HG03060 (cell line): ENCODE measurements at regions not wholly inside any gene's neighbourhood (a gene's known extent, or its start where the extent isn't known, plus 50 kb on each side); places are given as distances from the start of the nearest gene placed in this dataset.

ENCODE experiments used
- ATAC-seq: cut with Tn5 transposase; IDR thresholded peaks from one replicate; pipeline ENCODE4 v1.9.1; 2021; ENCODE audit warnings: low read depth, moderate number of reproducible peaks; ENCODE audit not compliant: unreplicated experiment

- ATAC-seq, result no peak
Observed at GRCh38 chr10:33533612-33534011, 199.1 kb upstream of the NRP1 start.

DNA sequence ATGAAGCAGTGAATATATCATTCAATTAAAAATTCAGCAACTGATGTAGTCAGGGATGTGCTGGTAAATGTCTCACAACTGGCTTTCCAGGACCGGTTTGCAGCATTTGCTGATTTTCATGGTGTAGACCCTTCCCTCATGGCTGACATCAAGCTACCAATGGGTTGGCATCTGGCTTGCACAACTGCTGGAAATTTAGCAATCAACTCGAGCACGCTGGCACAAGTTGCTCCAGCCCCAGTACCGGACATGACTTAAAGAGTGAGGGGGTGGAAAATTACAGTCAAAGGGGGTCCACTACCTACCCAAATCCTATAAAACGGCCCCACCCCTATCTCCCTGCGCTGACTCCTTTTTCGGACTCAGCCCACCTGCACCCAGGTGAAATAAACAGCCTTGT lies 198.4 kb upstream of the NRP1 start:
- ATAC-seq, result no peak

DNA sequence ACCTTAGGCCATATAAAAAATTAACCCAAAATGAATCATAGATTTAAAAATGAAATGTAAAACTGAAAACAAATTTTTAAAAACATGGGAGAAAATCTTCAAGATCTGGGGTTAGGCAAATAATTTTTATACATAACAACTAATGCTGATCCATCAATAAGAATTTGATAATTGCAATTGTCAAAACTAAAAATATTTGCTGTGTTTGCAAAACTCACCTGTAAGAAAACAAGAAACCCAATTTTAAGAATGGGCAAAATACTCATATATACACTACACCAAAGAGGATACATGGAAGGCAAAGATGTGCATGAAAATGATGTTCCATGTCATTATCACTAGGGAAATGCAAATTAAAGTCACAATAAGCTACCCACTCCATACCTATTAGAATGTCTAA lies 194.8 kb upstream of the NRP1 start:
- ATAC-seq, result no peak

GRCh38 chr10:33524966-33525365 lies 190.5 kb upstream of the NRP1 start:
- no peak for ATAC-seq

- ATAC-seq, result no peak
Observed at GRCh38 chr10:33524041-33524440, 189.6 kb upstream of the NRP1 start.

- ATAC-seq, result no peak
Observed at GRCh38 chr10:33523236-33523792, 188.8 kb upstream of the NRP1 start.

GRCh38 chr10:33521904-33522303 lies 187.4 kb upstream of the NRP1 start:
- ATAC-seq, result no peak

DNA sequence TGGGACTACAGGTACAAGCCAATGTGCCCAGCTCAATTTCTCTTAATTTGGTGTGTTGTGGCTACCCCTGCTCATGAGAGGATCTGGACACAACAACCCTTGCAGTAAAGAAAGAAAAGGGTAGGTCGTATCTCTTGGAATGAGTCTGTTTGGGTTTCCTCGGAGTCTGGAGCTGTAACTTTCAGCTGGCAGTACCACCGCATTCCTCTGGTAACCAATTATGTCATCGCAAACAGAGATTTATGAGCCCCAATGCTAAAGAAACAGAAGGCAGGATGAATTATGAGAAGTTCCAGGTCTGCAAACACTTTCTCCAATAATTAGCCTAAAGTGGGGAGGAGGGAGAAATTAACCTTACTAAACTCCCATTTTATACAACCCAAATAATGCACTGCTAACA lies 186.6 kb upstream of the NRP1 start:
- ATAC-seq, result no peak

DNA sequence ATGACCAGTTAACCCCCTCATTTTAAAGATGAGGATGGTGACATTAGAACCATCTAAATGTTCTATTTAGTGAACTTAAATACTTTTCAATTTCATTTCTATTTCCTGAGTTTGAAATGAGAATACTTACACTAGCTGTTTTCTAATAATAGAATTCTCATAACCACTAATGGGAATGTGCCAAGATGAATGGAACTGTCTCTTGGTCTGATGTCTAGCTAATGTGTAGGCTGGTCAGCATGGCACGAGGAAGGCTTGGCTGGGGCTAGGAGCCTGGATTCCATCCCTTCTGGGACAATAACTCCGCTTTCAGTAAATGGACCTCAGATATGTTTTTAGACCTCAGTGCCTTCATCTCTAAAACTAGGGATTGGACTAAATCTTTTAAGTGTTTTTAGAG lies 185.8 kb upstream of the NRP1 start:
- no peak for ATAC-seq

GRCh38 chr10:33519130-33519860 lies 184.8 kb upstream of the NRP1 start:
- no peak for ATAC-seq

DNA sequence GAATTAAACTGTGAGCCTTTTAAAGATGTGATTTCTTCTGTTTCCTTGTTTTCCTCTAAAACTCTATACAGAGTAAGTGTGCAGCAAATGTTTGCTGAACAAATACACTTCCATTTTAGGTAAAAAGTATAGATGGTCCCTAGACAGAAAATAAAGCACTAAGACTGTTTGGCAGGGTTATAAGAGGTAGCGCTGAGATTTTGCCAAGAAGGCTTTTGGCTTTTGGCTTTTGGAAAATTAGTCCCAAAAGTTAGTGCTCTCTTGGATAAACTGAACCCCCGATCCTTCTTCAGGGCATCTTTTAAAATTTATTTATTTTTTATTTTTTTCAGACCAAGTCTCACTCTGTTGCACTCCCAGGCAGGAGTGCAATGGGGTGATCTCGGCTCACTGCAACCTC lies 175.7 kb upstream of the NRP1 start:
- no peak for ATAC-seq

DNA sequence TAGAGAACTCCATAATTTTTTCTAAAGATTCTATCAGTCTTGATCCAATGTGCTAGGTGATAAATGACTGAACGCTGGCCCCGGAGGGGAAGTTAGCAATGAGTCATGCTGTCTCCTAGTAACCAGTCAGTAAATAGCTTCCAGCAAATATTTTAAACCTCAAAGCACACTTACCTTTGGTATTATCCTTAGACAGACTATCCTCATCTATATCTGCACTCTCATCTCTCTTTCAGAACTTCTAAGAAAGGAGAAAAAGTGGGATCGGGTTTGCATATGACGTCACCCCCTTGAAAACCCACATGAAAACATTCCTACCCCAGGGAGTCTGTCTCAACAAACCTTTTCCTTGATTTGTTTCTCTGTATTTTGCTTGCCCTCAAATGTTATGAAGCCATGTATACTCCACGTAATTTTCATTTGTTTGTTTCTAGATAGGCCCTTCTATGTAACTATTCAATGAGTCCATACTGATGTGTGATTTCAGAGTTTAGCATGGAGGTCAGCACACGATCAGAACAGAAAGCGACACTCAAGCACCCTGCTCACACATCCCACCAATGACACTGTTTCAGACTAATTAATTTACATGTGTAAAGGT lies 174.9 kb upstream of the NRP1 start:
- no peak for ATAC-seq

- no peak for ATAC-seq
Observed at GRCh38 chr10:33507662-33508425, 173.4 kb upstream of the NRP1 start.

DNA sequence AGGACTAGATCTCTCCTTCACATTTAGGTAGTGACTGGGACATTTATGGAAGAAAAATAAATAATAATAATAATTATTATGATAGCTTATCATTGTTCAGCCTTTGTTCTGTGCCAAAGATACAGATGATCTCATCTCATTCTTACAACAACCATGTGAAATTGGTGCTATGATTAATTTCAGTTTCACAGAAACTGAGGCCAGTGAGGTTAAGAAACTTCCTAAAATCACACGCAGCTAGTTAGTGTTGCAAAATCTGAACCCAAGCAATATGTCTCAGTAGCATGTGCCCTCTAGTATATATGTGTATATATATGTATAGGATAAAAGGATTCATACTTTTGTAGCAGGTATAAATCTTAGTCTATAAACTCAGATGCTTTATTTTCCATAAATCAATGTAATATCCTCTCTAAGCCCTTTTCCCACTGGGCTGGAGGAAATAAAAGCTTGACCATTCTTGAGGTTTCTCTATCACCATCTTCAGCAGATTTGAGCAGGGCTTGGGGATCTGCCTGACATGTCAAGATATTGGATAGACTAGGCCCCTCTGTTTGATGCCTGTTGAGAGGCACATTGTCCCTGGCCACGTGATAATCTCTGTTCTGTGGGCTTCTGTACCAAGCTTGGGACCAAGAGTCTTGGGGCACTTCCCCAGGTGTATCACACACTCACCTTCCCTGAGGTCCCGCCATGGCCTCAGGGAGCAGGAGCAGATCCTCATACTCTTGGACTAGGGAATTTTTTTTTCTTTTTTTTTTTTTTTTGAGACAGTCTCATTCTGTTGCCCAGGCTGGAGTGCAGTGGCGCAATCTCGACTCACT lies 172.6 kb upstream of the NRP1 start:
- ATAC-seq, result peak; percentile 83

- ATAC-seq, result no peak
Observed at GRCh38 chr10:33506391-33506790, 171.9 kb upstream of the NRP1 start.

- ATAC-seq, result no peak
Observed at GRCh38 chr10:33501161-33501560, 166.7 kb upstream of the NRP1 start.

DNA sequence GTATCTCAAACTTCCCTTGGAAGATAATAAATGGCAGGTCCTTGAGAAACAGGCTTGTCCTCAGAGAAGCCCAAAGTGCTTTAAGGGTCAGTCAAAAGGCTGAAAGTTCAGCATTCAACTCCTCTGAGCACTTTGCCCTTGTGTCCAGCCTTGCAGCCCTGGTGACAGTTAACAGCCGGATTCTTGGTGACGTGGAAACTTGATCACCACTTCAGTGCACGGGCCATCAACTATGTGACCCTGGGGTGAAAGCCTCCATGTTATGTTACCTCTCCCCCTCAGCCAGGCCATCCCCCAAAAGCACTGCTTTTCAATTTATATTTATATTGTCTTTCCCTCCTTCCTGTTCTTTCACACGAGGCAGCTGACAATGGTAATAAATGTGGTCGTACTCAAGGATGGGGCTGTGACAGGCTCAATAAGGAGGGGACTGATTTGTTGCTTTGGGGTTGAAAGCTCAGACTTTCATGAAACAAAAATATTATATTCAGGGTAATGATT lies 164.0 kb upstream of the NRP1 start:
- ATAC-seq, result no peak

GRCh38 chr10:33497338-33497737 lies 162.9 kb upstream of the NRP1 start:
- ATAC-seq, result no peak

GRCh38 chr10:33496096-33496495 lies 161.6 kb upstream of the NRP1 start:
- no peak for ATAC-seq

GRCh38 chr10:33494694-33495265 lies 160.3 kb upstream of the NRP1 start:
- ATAC-seq, result no peak
